Common myeloid progenitor, CD34-positive (primary cell): ENCODE measurements at regions not wholly inside any gene's neighbourhood (a gene's known extent, or its start where the extent isn't known, plus 50 kb on each side); places are given as distances from the start of the nearest gene placed in this dataset.

Experiments used
- CTCF ChIA-PET: fragments of 350-600 bp; sonication (Branson Sonifier 250); formaldehyde crosslinking; loops from one replicate; lab custom pipeline; 2021; ENCODE audit warnings: antibody characterized with exemption; lab: Charles Lee
- POLR2A ChIA-PET: fragments of 350-600 bp; sonication (Branson Sonifier 250); formaldehyde crosslinking; loops from one replicate; lab custom pipeline; 2021; ENCODE audit warnings: antibody characterized with exemption; lab: Charles Lee
- DNase-seq, 3 donors: peaks; one replicate each; pipeline versions ENCODE4 v3.0.0 to v3.0.0-alpha.2; 2013
- H3K27ac ChIP-seq, 2 experiments: 1 replicate in 1 of 2; 2 replicates in 1 of 2; pipeline ENCODE4 v1.7.0; 2013; ENCODE audit warnings: inconsistent platforms in 2 of 2, low read length in 2 of 2, mild to moderate bottlenecking in 2 of 2, low read depth in 1 of 2, moderate library complexity in 1 of 2; ENCODE audit not compliant: severe bottlenecking in 2 of 2, insufficient read depth in 1 of 2, poor library complexity in 1 of 2
- H3K27me3 ChIP-seq, 5 experiments: replicated peaks in 2 of 5; 1 replicate in 3 of 5; 2 replicates in 2 of 5; pipeline versions ENCODE4 v1.6.1 to v1.7.0; 2013; ENCODE audit warnings: low read length in 4 of 5, mild to moderate bottlenecking in 2 of 5, moderate library complexity in 2 of 5, inconsistent platforms in 1 of 5; ENCODE audit not compliant: insufficient read depth in 5 of 5, control insufficient read depth in 4 of 5
- H3K36me3 ChIP-seq, 4 experiments: 1 replicate in 2 of 4; 2 replicates in 2 of 4; pipeline versions ENCODE4 v1.6.1 to v1.7.0; 2013; ENCODE audit warnings: low read length in 3 of 4, control low read depth in 1 of 4, mild to moderate bottlenecking in 1 of 4; ENCODE audit not compliant: control insufficient read depth in 4 of 4, insufficient read depth in 4 of 4
- H3K4me1 ChIP-seq, 4 experiments: 1 replicate in 3 of 4; 2 replicates in 1 of 4; pipeline versions ENCODE4 v1.6.1 to v1.7.1; 2013; ENCODE audit warnings: low read length in 3 of 4, mild to moderate bottlenecking in 3 of 4, control low read depth in 1 of 4, inconsistent platforms in 1 of 4, moderate library complexity in 1 of 4; ENCODE audit not compliant: control insufficient read depth in 4 of 4, insufficient read depth in 4 of 4; ENCODE audit errors: control extremely low read depth in 1 of 4
- H3K4me3 ChIP-seq, 7 experiments: 1 replicate in 4 of 7; 2 replicates in 3 of 7; pipeline versions ENCODE4 v1.5.1 to v1.7.0; 2013; ENCODE audit warnings: mild to moderate bottlenecking in 7 of 7, low read length in 6 of 7, moderate library complexity in 6 of 7, inconsistent platforms in 2 of 7, low read depth in 2 of 7, control low read depth in 1 of 7; ENCODE audit not compliant: insufficient read depth in 4 of 7, control insufficient read depth in 1 of 7; ENCODE audit errors: extremely low read depth in 1 of 7
- H3K9me3 ChIP-seq, 5 experiments: 1 replicate in 4 of 5; 2 replicates in 1 of 5; pipeline versions ENCODE4 v1.6.1 to v1.7.1; 2013; ENCODE audit warnings: low read length in 4 of 5, mild to moderate bottlenecking in 2 of 5, inconsistent platforms in 1 of 5, low read depth in 1 of 5, moderate library complexity in 1 of 5; ENCODE audit not compliant: control insufficient read depth in 4 of 5, insufficient read depth in 2 of 5; ENCODE audit errors: control extremely low read depth in 1 of 5
- WGBS: methylation state at CpG from one replicate; pipeline ENCODE4 v1.1.5; 2013; ENCODE audit not compliant: insufficient coverage; 5-methylcytosine and 5-hydroxymethylcytosine counted together

GRCh38 chrX:34557733-34558132 is 99.4 kb downstream of the TMEM47 start:
- H3K4me1 ChIP-seq = no peaks in the 10 kb centered on the region
- WGBS = 83% methylated on average over 1 of the region's 1 CpG
- no peak overlapping the region for H3K4me3 ChIP-seq
- H3K27ac ChIP-seq = no peak overlapping the region
- H3K36me3 ChIP-seq = no peaks in the 10 kb centered on the region
- POLR2A ChIA-PET = no interaction called here
- DNase-seq = no peak
- H3K9me3 ChIP-seq = no peaks in the 10 kb centered on the region
- CTCF ChIA-PET = no interaction called here
- H3K27me3 ChIP-seq = no peaks in the 10 kb centered on the region

GRCh38 chrX:34555481-34555880 is 101.6 kb downstream of the TMEM47 start:
- ChIA-PET POLR2A (no interaction called here), CTCF (no interaction called here)
- no peaks in the 10 kb centered on the region for H3K27me3 ChIP-seq
- no peak overlapping the region for H3K4me3 ChIP-seq
- no peak overlapping the region for H3K27ac ChIP-seq
- H3K4me1 ChIP-seq = no peaks in the 10 kb centered on the region
- no peaks in the 10 kb centered on the region for H3K9me3 ChIP-seq
- no peak for DNase-seq
- 94% methylated on average over 3 of the region's 6 CpGs for WGBS
- H3K36me3 ChIP-seq = no peaks in the 10 kb centered on the region

- Histone ChIP-seq H3K4me1 (no peaks in the 10 kb centered on the region), H3K36me3 (no peaks in the 10 kb centered on the region), H3K27ac (no peak overlapping the region), H3K4me3 (no peak overlapping the region), H3K27me3 (no peaks in the 10 kb centered on the region), H3K9me3 (no peaks in the 10 kb centered on the region)
- DNase-seq = no peak
- POLR2A ChIA-PET = no interaction called here
- 80% methylated on average over 1 of the region's 4 CpGs for WGBS
- CTCF ChIA-PET = no interaction called here
Observed at GRCh38 chrX:34546366-34546765, 110.7 kb downstream of the TMEM47 start.

GRCh38 chrX:34528081-34528480 is 129.0 kb downstream of the TMEM47 start:
- CTCF ChIA-PET = no interaction called here

GRCh38 chrX:34521563-34521962 is 135.5 kb downstream of the TMEM47 start:
- ChIA-PET POLR2A (no interaction called here), CTCF (no interaction called here)
- no peaks in the 10 kb centered on the region for H3K9me3 ChIP-seq
- no peak for DNase-seq
- no peak overlapping the region for H3K4me3 ChIP-seq
- WGBS = 33% methylated on average over 1 of the region's 2 CpGs
- H3K27ac ChIP-seq = no peak overlapping the region
- H3K27me3 ChIP-seq = no peaks in the 10 kb centered on the region
- H3K36me3 ChIP-seq = no peaks in the 10 kb centered on the region
- H3K4me1 ChIP-seq = no peaks in the 10 kb centered on the region

More at GRCh38 chrX:34528081-34528480, 129.0 kb downstream of the TMEM47 start:
- Histone ChIP-seq H3K36me3 (no peaks in the 10 kb centered on the region), H3K27ac (no peak overlapping the region), H3K27me3 (no peaks in the 10 kb centered on the region), H3K4me3 (no peak overlapping the region), H3K4me1 (no peaks in the 10 kb centered on the region), H3K9me3 (no peaks in the 10 kb centered on the region)
- no peak for DNase-seq
- POLR2A ChIA-PET = no interaction called here

- Histone ChIP-seq H3K27ac (no peak overlapping the region), H3K9me3 (no peaks in the 10 kb centered on the region), H3K27me3 (no peaks in the 10 kb centered on the region), H3K4me3 (no peak overlapping the region), H3K36me3 (no peaks in the 10 kb centered on the region), H3K4me1 (no peaks in the 10 kb centered on the region)
- CTCF ChIA-PET = no interaction called here
- WGBS = no CpG with 5 or more reads among the region's 5 CpGs
- POLR2A ChIA-PET = no interaction called here
- no peak for DNase-seq
Observed at GRCh38 chrX:34509394-34509793, 147.7 kb downstream of the TMEM47 start.

- H3K4me1 ChIP-seq = no peaks in the 10 kb centered on the region
- H3K36me3 ChIP-seq = no peaks in the 10 kb centered on the region
- DNase-seq = no peak
- no CpG with 5 or more reads among the region's 3 CpGs for WGBS
- POLR2A ChIA-PET = no interaction called here
- H3K27me3 ChIP-seq = no peaks in the 10 kb centered on the region
- H3K27ac ChIP-seq = no peak overlapping the region
- CTCF ChIA-PET = no interaction called here
- H3K9me3 ChIP-seq = no peaks in the 10 kb centered on the region
- H3K4me3 ChIP-seq = no peak overlapping the region
Observed at GRCh38 chrX:34503119-34503518, 154.0 kb downstream of the TMEM47 start.
